SW480 (cell line): ENCODE measurements at regions not wholly inside any gene's neighbourhood (a gene's known extent, or its start where the extent isn't known, plus 50 kb on each side); places are given as distances from the start of the nearest gene placed in this dataset.
A peak's percentile ranks its signal among the peaks of the same experiment; 100 is the strongest.

Experiments
- DNase-seq: peaks from one replicate; pipeline ENCODE4 v3.0.0-alpha.2; 2016; ENCODE audit warnings: low spot score

DNA sequence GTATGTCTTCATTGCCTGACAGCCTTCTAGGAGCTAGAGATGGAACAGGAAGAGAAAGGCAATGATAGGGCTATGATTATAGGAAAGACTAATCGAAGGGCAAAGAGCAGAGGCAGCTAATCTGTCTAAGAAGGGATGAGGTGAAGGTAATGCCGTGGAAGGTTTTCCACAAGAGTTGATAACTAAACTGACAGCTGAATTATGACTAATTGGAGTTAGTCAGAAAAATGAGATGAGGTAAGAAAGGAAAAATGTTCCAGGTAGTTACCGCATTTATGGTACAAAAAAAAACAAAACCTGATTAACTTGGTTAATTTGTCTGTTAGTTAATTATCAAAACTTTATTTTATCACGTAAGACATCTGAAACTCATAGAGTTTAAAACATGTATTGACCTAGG is 260.3 kb downstream of the SLITRK6 start:
- DNase-seq, result no peak

DNA sequence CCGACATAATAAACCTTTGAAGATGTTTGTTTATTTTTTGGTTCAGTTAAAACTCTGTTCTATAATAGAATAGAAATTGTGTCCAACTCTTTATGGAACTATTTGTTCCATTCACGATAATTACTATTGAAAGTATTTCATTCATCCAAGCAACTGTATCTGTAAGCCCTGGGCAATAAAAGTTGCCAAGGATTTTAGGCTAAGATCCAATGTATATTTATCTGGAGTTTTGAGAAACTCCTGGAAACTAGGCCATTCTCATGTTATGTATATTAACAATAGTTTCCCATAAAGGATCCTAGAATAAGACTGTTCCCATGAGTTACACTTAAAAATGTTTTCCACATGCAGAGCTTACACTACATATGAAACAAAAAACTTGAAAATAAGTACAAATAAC is 261.6 kb downstream of the SLITRK6 start:
- DNase-seq, result no peak

DNA sequence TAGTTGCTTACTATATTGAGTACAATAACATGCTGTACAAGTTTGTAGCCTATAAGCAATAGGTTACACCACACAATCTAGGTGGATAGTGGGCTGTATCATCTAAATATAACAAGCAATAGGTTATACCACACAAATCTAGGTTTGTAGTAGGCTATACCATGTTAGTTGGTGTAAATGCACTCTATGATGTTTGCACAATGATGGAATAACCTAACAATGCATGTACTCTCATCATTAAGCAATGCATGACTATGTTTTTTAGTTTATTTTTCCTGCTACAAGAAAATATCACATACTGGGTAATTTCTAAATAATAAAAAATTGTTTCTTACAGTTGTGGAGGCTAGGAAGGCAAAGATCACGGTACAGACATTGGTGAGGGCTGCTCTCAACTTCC is 262.5 kb downstream of the SLITRK6 start:
- DNase-seq, result no peak

DNA sequence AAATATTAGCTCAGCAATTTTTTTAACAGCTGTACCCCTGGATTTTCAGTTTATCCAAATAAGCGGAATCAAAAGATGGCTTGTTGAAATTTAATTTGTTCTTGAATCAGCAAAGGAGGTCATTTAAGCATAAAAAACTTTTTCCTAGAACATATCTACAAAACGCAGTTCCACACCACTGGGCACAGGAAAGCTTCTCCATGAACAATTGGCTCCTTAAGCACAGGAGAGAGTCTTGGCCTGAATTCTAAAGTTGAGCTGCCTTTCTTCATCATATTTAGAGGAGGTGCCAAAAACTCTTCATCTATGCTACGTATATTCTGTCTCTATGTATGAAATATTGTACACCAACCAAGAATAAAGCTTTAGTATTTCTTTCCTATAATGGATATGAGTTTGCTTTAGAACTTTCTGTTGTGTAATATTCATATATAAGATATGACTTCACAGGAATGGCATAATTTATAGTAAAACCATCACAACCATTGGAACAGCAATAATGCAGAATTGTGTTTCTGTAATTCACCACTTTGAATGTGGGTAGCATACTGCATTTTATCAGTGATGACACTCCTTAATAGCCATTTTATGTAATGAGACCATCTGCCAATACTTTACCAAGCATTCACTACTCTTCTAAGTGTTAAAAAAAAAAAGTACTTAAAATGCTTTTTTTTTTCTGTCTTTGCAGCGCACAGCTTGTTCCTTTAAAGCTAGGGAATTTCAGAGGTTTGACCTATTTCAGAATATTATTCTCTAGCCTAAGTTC is 263.7 kb downstream of the SLITRK6 start:
- no peak for DNase-seq

DNA sequence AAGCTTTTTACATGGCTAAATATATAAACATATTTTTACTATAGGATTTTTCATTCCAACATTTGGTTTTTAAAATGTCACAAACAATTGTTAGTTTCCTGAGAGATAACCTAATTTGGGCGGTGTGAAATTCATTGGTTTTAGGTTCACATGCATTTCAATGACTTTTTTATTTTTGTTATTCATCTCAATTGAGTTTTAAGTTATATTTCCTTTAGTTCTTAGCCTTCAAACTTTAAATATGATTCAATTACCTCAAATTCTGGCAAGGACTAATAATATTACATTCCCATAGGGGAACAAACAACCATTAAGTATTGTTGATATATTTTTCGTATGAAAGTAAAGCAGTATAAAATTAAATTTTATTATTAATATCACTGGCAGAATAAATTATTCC is 265.3 kb downstream of the SLITRK6 start:
- DNase-seq, result no peak

DNA sequence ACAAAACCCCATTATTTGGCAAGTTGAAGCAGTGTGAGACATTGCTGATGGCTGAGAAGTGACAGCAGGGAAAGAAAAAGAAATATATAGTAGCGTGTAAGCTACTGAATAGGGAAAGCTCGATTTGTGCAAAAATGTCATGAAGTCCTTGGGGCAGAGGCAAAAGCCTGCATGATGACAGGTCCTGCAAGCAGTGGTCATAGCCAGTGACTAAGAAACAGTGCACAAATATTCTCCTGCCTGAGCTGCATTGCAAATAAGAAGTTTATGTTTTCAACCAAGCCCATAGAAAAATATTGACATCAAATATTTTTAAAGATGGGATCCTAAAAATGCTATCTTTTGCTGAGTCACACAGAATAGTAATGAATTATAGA is 270.0 kb downstream of the SLITRK6 start:
- no peak for DNase-seq

DNA sequence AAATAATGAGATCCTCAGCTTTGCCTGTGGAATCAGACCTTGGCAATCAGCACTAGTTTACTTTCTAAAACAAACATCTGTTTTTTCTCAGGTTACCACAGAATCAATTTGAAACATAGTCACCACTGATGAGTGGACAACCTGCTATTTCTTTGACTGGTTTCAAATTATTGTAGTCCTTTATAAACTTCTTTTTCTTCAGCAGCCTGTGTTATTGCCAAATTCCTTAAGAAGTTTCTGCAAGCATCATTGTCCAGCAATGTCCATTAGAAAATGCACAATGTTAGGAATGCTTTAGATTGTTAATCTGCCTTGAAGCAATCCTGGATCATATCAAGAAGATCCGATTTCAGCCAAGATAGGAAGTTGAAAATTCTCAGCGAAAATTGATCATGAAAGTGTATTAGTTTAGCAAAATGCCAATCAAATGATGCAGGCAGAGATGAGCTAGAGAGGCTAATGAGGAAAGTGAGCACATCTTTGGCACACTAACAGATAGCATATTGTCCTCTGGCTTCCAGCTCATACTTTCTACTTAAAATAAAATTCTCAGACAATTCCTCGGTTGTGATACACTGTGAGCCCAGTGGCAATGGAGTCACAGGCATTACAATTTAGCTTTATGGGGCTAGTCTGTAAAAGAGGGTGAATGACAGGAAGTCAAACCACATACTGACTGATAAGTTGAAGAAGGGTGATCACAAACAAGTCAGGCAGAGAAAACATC is 270.6 kb downstream of the SLITRK6 start:
- DNase-seq, result no peak

DNA sequence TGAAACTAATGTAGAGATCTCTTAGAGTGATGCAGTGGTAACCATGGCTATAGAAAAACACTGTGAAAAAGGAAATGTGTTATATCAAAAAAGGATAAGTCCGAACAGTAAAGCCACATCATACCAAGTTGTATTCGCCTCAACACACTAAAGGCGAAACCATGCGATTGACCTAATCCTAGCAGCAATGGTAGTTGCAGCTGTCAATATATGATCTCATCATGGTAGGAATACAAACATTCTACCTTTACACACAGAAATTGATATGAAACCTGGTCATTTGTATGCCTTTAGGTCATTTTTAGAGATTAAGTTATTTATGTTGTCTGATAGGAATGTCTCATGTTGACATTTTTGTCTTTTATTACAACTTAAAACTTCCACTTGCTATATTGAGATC is 271.9 kb downstream of the SLITRK6 start:
- DNase-seq, result no peak

DNA sequence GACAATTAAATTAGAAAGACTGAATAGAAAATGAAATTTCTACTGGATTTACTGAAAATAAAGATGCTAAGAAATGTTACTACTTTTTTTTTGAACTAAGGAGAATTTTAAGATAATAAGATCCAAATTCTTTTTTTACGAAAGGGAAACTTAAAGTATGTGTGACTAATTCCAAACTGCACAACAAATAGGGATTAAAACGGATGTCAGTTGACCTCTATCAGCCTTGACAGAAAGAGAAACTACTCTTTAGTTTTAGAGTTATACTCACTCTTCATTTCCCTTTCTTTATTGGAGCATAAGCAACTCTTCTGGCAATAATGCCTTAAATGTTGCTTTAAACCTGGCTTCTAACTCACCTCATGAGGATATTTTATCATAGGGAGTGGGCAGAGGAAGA is 273.8 kb downstream of the SLITRK6 start:
- DNase-seq, result no peak

DNA sequence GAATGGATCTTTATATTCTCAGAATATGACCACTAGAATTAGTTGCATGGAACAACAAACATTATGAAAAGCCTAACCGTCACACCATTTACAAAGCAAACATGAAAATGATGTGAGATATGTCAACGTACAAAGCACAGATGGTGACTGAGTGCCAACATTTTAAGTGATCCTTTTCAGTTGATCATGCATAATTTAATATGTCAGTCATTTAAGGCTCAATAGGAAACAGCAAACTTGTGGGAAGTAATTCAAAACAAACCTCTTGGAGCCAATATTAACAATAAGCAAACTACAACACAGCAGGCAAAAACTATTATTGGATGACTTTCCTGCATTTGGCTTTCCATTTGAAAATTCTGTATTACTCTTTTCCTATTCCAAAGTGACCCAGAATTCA is 277.6 kb downstream of the SLITRK6 start:
- no peak for DNase-seq

DNA sequence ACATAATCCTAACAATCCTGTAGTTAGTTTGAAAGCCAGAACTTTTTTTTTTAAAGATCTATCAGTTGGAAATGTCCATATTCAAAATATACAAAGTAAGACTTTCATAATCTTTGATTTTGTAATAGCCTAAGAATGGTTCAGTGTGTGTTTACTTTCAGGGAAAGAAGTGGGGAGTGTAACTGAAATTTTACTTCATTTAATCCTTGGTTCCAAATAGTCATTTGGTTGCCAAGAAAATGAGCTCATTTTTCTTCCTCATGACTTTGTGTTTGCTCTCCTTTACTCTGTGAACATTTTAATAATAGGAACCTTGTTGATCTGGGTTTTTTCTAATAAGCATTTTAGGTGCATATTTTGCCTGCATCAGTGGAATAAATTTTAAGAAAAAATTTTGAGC is 278.8 kb downstream of the SLITRK6 start:
- DNase-seq, result no peak

DNA sequence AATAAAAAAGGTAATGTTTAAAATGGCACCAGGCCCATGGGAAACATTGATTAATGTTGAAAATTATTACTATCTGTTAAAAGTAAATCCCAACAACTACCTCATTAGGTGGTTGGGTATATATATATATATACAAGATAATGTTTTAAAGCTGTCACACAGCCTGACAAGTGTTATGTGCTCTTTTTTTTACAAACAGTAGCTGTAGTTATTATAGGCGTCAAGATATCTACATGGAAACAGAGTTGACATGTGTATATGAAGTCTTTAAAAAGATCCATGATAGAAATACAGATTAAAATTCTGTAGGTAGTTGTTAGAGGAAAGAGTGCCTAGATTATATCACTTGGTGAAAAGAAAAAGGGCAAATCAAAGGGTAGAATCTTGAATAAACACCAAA is 279.9 kb downstream of the SLITRK6 start:
- no peak for DNase-seq

DNA sequence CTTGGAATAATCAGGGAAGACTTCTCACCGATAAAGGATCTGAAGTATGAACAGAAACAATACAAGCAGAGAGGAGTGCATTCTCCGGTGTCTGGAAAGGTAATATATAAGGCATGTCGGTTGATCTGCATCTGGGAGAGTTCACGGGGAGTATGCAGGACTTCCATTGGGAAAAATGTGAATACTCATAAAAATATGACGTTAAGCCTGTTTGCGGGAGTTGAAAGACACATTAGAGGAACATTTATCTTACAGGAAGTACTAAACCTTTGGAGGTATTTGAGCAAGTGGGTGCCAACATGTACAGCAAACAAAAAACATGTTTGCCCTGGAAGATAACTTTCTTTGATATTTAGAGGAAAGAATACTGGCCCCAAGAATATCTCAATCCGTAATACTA is 286.8 kb downstream of the SLITRK6 start:
- DNase-seq, result no peak

DNA sequence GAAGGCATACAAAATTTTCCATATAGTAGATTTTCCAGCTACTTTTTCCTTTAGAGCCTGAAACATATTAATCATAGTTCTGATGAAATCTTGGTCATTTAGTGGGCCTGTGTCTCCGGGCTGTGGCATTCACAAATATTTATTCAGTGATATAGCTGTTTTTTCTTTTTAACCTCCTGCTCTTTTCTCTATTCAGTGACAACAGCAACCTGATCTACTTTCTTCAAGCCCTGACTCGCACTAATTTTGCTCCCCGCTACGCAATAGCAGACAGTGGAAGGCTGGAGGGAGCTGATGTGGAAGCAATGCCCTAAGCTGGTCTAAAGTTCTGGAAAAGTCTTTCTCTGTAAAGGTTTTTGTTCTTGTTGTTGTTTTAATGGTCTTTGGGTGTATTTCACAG is 289.7 kb downstream of the SLITRK6 start:
- DNase-seq, result no peak

DNA sequence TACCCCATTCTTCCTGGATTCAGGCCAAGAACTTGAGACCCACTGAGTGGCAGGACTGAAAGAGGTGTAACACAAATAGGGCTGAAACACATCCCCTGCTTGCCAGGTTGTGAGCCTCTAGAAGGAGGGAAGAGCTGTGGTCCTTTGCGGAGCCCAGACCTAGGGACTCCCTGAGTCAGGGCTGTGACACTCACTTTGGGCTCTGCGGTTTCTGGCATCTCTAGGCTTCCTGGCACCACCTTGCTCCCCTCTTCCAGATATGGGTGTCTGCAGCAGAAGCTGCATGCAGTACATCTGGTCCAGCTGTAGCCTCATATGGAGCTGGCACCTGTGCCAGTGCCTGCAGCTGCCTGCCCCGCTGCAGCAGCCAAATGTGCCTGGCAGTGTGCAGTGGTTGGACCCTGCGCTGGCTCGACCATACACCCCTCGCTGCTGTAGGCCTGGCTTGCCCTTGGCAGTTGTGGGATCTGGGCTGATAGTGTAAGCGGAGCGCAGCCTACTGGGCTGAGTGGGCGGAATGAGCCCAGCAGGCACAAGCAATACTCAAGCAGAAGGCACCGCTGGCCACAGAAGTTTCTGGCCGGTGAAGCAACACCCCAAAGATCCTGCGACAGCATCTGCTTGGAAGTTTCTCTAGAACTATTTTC is 290.4 kb downstream of the SLITRK6 start:
- no peak for DNase-seq

DNA sequence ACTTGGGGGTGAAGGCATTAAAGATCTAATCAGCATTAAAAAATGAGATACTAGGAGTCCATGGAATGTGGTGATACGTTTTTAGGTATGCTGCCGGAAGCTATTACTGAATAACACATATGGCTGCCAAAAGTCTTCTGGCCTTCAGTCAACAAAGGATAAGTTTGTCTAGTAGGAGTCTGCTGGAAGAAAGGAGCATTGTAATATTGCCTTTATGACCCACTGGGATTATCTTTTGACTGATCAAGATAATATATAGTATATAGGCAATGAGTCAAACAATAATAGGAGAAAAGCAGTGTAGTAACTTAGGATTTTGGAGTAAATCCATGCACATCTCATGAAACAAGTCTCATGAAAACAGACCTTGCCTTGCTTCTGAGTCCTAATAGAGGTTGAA is 295.4 kb downstream of the SLITRK6 start:
- no peak for DNase-seq

DNA sequence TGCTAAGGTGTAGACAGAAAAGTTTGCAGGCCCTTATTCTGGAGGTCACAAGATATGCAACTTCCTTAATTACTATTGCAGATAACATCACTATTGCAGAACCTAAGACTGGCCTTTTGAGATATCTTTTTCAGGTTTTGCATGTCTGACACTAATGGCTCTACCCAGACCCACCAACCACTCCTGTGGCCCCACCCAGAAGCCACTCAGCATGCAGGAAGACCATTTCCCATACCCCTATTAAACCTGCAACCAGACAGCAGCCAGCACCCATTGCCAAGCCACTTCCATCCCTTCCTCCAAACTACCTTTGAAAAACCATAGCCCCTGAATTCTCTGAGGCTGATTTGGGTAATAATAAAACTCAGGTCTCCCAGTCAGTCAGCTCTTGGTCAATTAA is 297.6 kb downstream of the SLITRK6 start:
- DNase-seq, result no peak

DNA sequence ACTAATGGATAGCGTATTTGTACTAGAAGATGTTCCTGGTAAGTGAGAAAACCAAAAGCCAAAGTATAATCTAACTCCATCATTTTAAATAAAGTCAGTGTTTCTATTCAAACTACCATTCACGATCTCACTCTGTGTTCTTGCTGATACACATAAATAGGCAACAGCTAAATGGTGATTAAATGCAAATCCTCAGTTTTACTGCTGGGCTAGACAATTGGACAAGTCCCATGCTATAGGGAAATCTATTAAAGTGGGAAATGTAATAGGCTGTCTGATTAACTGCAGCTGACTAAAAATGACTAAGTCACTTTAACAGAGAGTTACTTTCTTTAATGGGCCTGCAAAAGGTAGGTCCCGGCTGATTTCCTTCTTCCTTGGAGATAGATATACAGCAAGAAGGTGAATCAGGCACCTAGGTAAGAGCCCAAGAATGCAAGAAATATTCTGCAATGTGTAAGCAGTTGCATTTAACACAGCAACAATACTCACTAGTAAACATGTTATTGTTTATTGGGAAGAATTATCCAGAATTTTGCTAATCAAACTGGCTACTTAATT is 298.4 kb downstream of the SLITRK6 start:
- no peak for DNase-seq

DNA sequence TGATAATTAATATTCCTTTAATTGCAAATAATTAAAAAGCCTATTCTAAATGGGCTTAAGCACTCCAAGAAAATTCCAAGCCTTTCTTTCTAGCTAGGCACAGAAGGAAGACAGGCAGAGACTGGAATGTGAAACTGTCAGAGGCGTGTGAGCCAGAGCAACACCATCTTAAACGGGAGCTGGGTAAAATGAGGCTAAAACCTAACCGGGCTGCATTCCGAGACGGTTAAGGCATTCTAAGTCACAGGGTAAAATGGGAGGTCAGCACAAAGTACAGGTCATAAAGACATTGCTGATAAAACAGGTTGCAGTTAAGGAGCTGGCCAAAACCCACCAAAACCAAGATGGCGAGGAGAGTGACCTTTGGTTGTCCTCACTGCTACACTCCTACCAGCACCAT is 300.4 kb downstream of the SLITRK6 start:
- DNase-seq, result no peak

DNA sequence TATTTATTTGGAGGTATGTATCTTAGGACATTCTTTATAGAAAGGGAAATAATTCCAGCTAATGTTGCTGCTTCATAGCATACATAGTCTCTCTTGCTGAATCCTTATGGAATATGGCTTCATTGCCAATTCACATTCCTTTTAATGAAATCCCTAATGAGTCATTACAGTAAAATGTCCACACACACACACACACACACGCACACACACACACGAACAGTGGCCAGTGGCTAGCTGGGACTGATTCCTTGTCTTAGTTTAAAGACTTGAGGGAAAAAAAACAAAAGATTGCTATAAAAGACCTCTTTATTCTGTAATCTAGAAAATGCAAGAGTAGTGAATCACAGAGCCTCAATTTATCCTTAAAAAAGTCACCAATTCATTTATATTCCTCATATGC is 301.6 kb downstream of the SLITRK6 start:
- DNase-seq, result peak; percentile 31

DNA sequence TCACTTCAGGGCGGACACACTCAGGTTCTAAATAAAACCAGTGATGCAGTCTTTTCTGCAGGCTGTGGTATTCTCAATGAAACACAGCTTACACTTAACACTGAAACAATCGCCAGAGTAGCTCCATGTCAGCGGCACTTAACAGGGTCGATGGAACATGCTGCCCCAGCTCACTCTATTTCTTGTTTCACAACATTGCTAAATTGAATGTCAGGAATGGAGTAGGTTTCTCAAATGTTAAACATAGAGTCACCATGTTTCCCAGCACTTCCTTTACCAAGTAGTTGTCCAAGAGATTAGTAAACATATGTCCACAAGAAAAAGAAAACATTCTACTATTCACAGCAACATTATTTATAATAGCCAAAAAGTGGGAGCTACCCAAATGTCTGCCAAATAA is 306.9 kb downstream of the SLITRK6 start:
- no peak for DNase-seq

DNA sequence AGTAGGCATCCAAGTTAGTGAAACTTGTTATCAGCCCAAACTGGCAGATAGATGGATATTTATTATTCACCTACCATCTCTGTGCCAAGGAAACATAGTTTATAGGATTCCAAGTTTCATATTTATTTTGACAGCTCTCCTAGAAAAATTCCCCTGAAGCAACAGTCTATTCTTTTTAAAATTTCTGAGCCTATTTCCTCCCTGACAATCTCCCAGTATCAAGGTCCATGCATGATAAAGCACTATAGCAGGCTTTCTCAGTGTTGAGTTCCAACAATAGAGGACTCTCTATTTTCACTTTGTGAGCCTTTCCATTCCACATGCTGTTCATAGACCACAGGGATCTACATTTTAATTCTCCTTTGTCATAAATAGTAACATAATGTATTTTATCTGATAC is 312.6 kb downstream of the SLITRK6 start:
- no peak for DNase-seq

DNA sequence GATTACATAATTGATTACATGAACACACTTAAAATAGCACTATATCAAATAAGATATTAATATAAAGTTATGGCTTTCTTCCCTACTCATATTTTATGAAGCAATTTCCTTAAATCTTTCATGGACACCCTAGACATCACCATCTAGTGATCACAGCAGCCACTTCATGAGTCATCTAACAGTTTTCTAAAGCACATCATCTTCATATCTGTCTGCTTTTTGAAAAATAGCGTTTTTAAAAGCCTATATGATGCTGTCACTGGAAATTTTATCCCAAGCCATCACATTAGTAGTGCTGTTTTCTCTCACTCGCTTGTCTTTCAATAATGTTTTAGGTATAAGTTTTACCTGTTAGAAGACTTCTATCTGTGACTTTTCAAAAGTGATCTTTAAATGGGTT is 326.1 kb downstream of the SLITRK6 start:
- DNase-seq, result no peak
